MM.1S (cell line): ENCODE measurements at regions not wholly inside any gene's neighbourhood (a gene's known extent, or its start where the extent isn't known, plus 50 kb on each side); places are given as distances from the start of the nearest gene placed in this dataset.
A peak's percentile ranks its signal among the peaks of the same experiment; 100 is the strongest.

ENCODE experiments used
- DNase-seq: peaks from one replicate; pipeline ENCODE4 v3.0.0-alpha.2; 2015
- H2AFZ ChIP-seq: fragments of 300-600 bp; sonication (generic); 2 replicates; pipeline ENCODE4 v1.6.0; 2016; ENCODE audit warnings: antibody characterized with exemption, low read length
- H3F3A ChIP-seq: fragments of 300-600 bp; sonication (generic); 2 replicates; pipeline ENCODE4 v1.6.1; 2016; ENCODE audit warnings: mild to moderate bottlenecking, antibody characterized with exemption, low read length, moderate library complexity, mixed read lengths; ENCODE audit not compliant: insufficient read depth
- H3K27ac ChIP-seq: fragments of 300-600 bp; sonication (generic); 2 replicates; pipeline ENCODE4 v1.5.1; 2016; ENCODE audit warnings: mild to moderate bottlenecking, low read length
- H3K27me3 ChIP-seq: fragments of 300-600 bp; sonication (generic); replicated peaks from 2 replicates; pipeline ENCODE4 v1.6.0; 2016; ENCODE audit warnings: low read length; ENCODE audit not compliant: insufficient read depth
- H3K36me3 ChIP-seq: fragments of 300-600 bp; sonication (generic); replicated peaks from 2 replicates; pipeline ENCODE4 v1.6.1; 2016; ENCODE audit warnings: mild to moderate bottlenecking, low read length, mixed read lengths; ENCODE audit not compliant: insufficient read depth
- H3K4me1 ChIP-seq: fragments of 300-600 bp; sonication (generic); 2 replicates; pipeline ENCODE4 v1.6.1; 2016; ENCODE audit warnings: low read length, mixed read lengths
- H3K4me2 ChIP-seq: fragments of 300-600 bp; sonication (generic); 2 replicates; pipeline ENCODE4 v1.6.0; 2016; ENCODE audit warnings: low read depth, low read length
- H3K4me3 ChIP-seq: fragments of 300-600 bp; sonication (generic); 2 replicates; pipeline ENCODE4 v1.5.1; 2016; ENCODE audit warnings: low read length, mixed read lengths
- H3K79me2 ChIP-seq: fragments of 300-600 bp; sonication (generic); 2 replicates; pipeline ENCODE4 v1.6.1; 2016; ENCODE audit warnings: mixed run types, low read length, mixed read lengths
- H3K9ac ChIP-seq: fragments of 300-600 bp; sonication (generic); 2 replicates; pipeline ENCODE4 v1.6.1; 2016; ENCODE audit warnings: low read length, mixed read lengths
- H3K9me2 ChIP-seq: fragments of 300-600 bp; sonication (generic); replicated peaks from 2 replicates; pipeline ENCODE4 v1.6.1; 2016; ENCODE audit warnings: mild to moderate bottlenecking, low read length, mixed read lengths; ENCODE audit not compliant: insufficient read depth
- H3K9me3 ChIP-seq: fragments of 300-600 bp; sonication (generic); replicated peaks from 2 replicates; pipeline ENCODE4 v1.6.1; 2016; ENCODE audit warnings: mild to moderate bottlenecking, low read length, mixed read lengths; ENCODE audit not compliant: insufficient read depth
- H4K20me1 ChIP-seq: fragments of 300-600 bp; sonication (generic); 2 replicates; pipeline ENCODE4 v1.6.1; 2016; ENCODE audit warnings: mild to moderate bottlenecking, low read length, moderate library complexity, mixed read lengths; ENCODE audit not compliant: insufficient read depth
- EZH2 ChIP-seq: fragments of 300-600 bp; sonication (generic); optimal IDR thresholded peaks from 2 replicates; pipeline ENCODE3; 2017; ENCODE audit warnings: low read depth, mild to moderate bottlenecking, antibody characterized with exemption, low read length, mixed read lengths
- EZH2phosphoT487 ChIP-seq: fragments of 300-600 bp; sonication (generic); IDR thresholded peaks from 2 replicates; pipeline ENCODE4 v1.6.1; 2018; ENCODE audit warnings: antibody characterized with exemption, low read length
- TF ChIP-seq, protein P1 (sequence below): fragments of 300-600 bp; sonication (generic); IDR thresholded peaks from 2 replicates; pipeline ENCODE4 v1.5.1; 2016; ENCODE audit warnings: antibody characterized with exemption, low read length, mixed read lengths

DNA sequence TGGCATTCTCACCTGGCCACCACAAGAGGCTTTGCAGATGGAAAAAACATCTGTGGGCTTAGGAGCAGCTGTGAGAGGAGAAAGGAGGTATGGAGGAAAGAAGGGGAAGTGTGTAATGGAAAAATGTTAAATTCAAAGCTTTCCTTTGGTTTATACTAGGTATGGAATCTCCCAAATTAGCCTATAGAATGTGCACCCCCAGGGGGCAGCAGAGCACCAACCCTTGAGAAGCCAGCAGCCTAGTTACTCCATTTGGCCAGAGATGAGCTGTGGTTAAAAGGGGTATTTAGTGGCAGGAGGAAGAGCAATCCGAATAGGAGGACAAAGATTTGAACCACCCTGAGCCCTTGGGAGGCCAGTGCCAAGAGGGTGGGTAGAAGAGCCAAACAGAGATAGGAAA, 97.5 kb upstream of the CTTNBP2NL start:
- no peaks in the 10 kb centered on the region for H3K4me1 ChIP-seq
- no peaks in the 10 kb centered on the region for H3K9me2 ChIP-seq
- no peaks in the 10 kb centered on the region for H4K20me1 ChIP-seq
- no peaks in the 10 kb centered on the region for H3K36me3 ChIP-seq
- H2AFZ ChIP-seq: no peak overlapping the region
- H3K27me3 ChIP-seq: no peaks in the 10 kb centered on the region
- no peaks in the 10 kb centered on the region for H3K9me3 ChIP-seq
- no peak overlapping the region for H3K27ac ChIP-seq
- H3K4me2 ChIP-seq: no peak overlapping the region
- DNase-seq: peak; percentile 25
- no peaks in the 10 kb centered on the region for H3F3A ChIP-seq
- no peak overlapping the region for H3K4me3 ChIP-seq
- TF ChIP-seq, protein P1, sequence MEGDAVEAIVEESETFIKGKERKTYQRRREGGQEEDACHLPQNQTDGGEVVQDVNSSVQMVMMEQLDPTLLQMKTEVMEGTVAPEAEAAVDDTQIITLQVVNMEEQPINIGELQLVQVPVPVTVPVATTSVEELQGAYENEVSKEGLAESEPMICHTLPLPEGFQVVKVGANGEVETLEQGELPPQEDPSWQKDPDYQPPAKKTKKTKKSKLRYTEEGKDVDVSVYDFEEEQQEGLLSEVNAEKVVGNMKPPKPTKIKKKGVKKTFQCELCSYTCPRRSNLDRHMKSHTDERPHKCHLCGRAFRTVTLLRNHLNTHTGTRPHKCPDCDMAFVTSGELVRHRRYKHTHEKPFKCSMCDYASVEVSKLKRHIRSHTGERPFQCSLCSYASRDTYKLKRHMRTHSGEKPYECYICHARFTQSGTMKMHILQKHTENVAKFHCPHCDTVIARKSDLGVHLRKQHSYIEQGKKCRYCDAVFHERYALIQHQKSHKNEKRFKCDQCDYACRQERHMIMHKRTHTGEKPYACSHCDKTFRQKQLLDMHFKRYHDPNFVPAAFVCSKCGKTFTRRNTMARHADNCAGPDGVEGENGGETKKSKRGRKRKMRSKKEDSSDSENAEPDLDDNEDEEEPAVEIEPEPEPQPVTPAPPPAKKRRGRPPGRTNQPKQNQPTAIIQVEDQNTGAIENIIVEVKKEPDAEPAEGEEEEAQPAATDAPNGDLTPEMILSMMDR: peak; percentile 51
- TF ChIP-seq EZH2phosphoT487: no peak
- no peaks in the 10 kb centered on the region for H3K79me2 ChIP-seq
- H3K9ac ChIP-seq: no peak overlapping the region

DNA sequence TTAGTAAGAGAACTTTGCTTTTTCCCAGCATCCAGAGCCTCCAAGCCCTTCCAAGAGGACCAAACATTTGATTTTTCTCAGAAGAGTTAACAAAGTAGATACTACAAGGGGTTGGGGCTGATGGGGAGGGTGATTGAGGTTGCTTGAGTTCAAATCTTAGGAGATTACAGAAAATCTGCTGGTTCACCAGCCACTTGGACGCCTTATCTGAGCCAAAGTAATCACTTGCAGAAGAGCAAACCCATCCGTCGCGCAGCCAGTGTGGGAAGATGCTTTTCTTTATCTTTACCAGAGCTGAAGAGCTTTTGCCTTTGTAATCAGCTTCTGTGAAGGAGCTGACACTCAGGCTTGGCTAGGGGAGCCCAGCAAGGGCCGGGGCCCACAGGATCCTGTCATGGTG, 91.9 kb upstream of the CTTNBP2NL start:
- no peaks in the 10 kb centered on the region for H3K79me2 ChIP-seq
- H3K36me3 ChIP-seq: no peaks in the 10 kb centered on the region
- H3K9me2 ChIP-seq: no peaks in the 10 kb centered on the region
- no peak overlapping the region for H3K4me3 ChIP-seq
- no peak overlapping the region for H3K9ac ChIP-seq
- H3F3A ChIP-seq: no peaks in the 10 kb centered on the region
- H3K4me2 ChIP-seq: no peak overlapping the region
- H3K4me1 ChIP-seq: no peaks in the 10 kb centered on the region
- no peaks in the 10 kb centered on the region for H3K9me3 ChIP-seq
- H3K27ac ChIP-seq: no peak overlapping the region
- H3K27me3 ChIP-seq: no peaks in the 10 kb centered on the region
- TF ChIP-seq, protein P1: no peak
- no peak for TF ChIP-seq EZH2
- no peak for TF ChIP-seq EZH2phosphoT487
- no peak for DNase-seq
- H2AFZ ChIP-seq: no peak overlapping the region
- no peaks in the 10 kb centered on the region for H4K20me1 ChIP-seq

DNA sequence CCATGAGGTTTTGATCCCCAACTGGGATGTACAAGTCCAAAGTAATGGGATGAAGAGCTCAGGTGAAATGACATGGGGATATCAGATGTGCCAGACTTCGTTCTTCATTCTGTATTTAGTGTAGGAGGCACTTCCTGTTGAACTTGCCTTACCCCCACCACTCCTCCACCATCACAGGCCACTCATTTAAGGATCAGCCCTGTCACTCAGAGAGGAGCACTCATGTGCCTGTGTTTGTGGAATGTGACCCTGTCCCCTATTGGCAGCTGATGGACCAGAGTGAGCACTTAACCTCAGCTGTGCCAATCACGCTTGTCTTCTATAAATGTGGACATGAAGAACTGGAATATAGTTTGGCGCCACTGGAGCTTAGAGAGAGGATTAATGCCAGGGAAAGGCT, 91.4 kb upstream of the CTTNBP2NL start:
- H3K4me1 ChIP-seq: no peaks in the 10 kb centered on the region
- no peak overlapping the region for H2AFZ ChIP-seq
- no peaks in the 10 kb centered on the region for H3K36me3 ChIP-seq
- H3K4me3 ChIP-seq: no peak overlapping the region
- no peaks in the 10 kb centered on the region for H3K9me3 ChIP-seq
- H3K4me2 ChIP-seq: no peak overlapping the region
- H3K9me2 ChIP-seq: no peaks in the 10 kb centered on the region
- no peaks in the 10 kb centered on the region for H3F3A ChIP-seq
- no peaks in the 10 kb centered on the region for H4K20me1 ChIP-seq
- no peak overlapping the region for H3K9ac ChIP-seq
- TF ChIP-seq EZH2: no peak
- TF ChIP-seq, protein P1: no peak
- no peak for TF ChIP-seq EZH2phosphoT487
- H3K27ac ChIP-seq: no peak overlapping the region
- H3K27me3 ChIP-seq: no peaks in the 10 kb centered on the region
- H3K79me2 ChIP-seq: no peaks in the 10 kb centered on the region
- DNase-seq: no peak
